Fibroblast of lung (primary cell): ENCODE measurements at regions not wholly inside any gene's neighbourhood (a gene's known extent, or its start where the extent isn't known, plus 50 kb on each side); places are given as distances from the start of the nearest gene placed in this dataset.

ENCODE experiments used
- DNase-seq, 2 donors: peaks; one replicate each; pipeline versions ENCODE4 v3.0.0 to v3.0.0-alpha.2; 2010; ENCODE audit warnings: low read depth in 2 of 2
- H2AFZ ChIP-seq: 2 replicates; pipeline ENCODE4 v1.5.1; 2012; ENCODE audit warnings: low read length, control low read depth, inconsistent platforms
- H3K27ac ChIP-seq: 2 replicates; pipeline ENCODE4 v1.5.1; 2011; ENCODE audit warnings: low read length, control low read depth; ENCODE audit not compliant: insufficient read depth
- H3K27me3 ChIP-seq: 2 replicates; pipeline ENCODE4 v1.5.1; 2011; ENCODE audit warnings: mild to moderate bottlenecking, low read length; ENCODE audit not compliant: control insufficient read depth, insufficient read depth
- H3K36me3 ChIP-seq: 2 replicates; pipeline ENCODE4 v1.5.1; 2011; ENCODE audit warnings: low read length; ENCODE audit not compliant: control insufficient read depth, insufficient read depth
- H3K4me1 ChIP-seq: 2 replicates; pipeline ENCODE4 v1.5.1; 2011; ENCODE audit warnings: low read length; ENCODE audit not compliant: control insufficient read depth, insufficient read depth; ENCODE audit errors: extremely low read depth
- H3K4me2 ChIP-seq: 2 replicates; pipeline ENCODE4 v1.5.1; 2011; ENCODE audit warnings: low read length, control low read depth; ENCODE audit not compliant: insufficient read depth; ENCODE audit errors: extremely low read depth
- H3K4me3 ChIP-seq, 4 experiments: fragments of 200-600 bp in 1 of 4; sonication (generic) in 1 of 4; replicated peaks in 1 of 4; 2 replicates each; pipeline ENCODE4 v1.5.1; 2011 to 2016; ENCODE audit warnings: low read length in 4 of 4, low read depth in 3 of 4, mild to moderate bottlenecking in 3 of 4, control low read depth in 2 of 4, inconsistent platforms in 1 of 4, mixed read lengths in 1 of 4; ENCODE audit not compliant: insufficient read depth in 1 of 4; ENCODE audit errors: control extremely low read depth in 1 of 4
- H3K79me2 ChIP-seq: 2 replicates; pipeline ENCODE4 v1.5.1; 2012; ENCODE audit warnings: mild to moderate bottlenecking, low read length, inconsistent platforms; ENCODE audit not compliant: control insufficient read depth, insufficient read depth
- H3K9ac ChIP-seq: 2 replicates; pipeline ENCODE4 v1.5.1; 2011; ENCODE audit warnings: mild to moderate bottlenecking, low read length, control low read depth; ENCODE audit not compliant: insufficient read depth
- H3K9me3 ChIP-seq: 2 replicates; pipeline ENCODE4 v1.5.1; 2012; ENCODE audit warnings: low read depth, low read length; ENCODE audit not compliant: control insufficient read depth, insufficient read depth
- H4K20me1 ChIP-seq: 2 replicates; pipeline ENCODE4 v1.5.1; 2011; ENCODE audit warnings: low read length; ENCODE audit not compliant: control insufficient read depth, insufficient read depth; ENCODE audit errors: extremely low read depth
- EZH2 ChIP-seq: IDR thresholded peaks from 2 replicates; pipeline ENCODE4 v1.5.1; 2012; ENCODE audit warnings: low read length, control low read depth, mild to moderate bottlenecking; ENCODE audit errors: missing control alignments
- TF ChIP-seq, protein P1 (sequence below), 2 donors: IDR thresholded peaks in 1 of 2; conservative IDR thresholded peaks in 1 of 2; 1 replicate in 1 of 2; 2 replicates in 1 of 2; pipeline ENCODE4 v1.5.1; 2011 to 2012; ENCODE audit warnings: low read length in 2 of 2, control low read depth in 1 of 2, inconsistent platforms in 1 of 2, low read depth in 1 of 2, mild to moderate bottlenecking in 1 of 2

DNA sequence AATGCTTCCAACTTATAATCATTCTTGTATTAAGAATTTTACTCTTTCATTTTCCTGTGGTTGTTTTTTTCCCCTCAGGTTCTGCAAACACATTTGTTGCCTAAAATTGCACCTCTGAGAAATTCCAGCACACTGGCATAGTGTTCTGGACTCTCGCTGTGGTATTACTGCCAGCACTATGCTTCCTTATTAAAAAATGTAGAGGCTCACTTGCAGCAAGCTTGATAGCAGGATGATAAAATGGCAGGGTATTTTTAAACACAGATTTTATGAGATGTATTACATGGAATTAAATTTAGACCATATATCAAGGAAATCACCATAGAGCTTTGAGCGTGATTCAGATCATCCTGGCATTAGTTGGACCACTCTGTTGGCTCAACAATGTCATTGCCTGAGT is 416.7 kb upstream of the AKR1E2 start:
- Histone ChIP-seq H4K20me1 (no peaks in the 10 kb centered on the region), H3K27ac (no peak overlapping the region), H3K9me3 (no peaks in the 10 kb centered on the region), H3K4me2 (no peak overlapping the region), H3K27me3 (no peaks in the 10 kb centered on the region), H2AFZ (no peak overlapping the region), H3K4me3 (no peak overlapping the region), H3K4me1 (no peaks in the 10 kb centered on the region), H3K79me2 (no peaks in the 10 kb centered on the region), H3K9ac (no peak overlapping the region), H3K36me3 (no peaks in the 10 kb centered on the region)
- no peak for DNase-seq
- TF ChIP-seq, protein P1, sequence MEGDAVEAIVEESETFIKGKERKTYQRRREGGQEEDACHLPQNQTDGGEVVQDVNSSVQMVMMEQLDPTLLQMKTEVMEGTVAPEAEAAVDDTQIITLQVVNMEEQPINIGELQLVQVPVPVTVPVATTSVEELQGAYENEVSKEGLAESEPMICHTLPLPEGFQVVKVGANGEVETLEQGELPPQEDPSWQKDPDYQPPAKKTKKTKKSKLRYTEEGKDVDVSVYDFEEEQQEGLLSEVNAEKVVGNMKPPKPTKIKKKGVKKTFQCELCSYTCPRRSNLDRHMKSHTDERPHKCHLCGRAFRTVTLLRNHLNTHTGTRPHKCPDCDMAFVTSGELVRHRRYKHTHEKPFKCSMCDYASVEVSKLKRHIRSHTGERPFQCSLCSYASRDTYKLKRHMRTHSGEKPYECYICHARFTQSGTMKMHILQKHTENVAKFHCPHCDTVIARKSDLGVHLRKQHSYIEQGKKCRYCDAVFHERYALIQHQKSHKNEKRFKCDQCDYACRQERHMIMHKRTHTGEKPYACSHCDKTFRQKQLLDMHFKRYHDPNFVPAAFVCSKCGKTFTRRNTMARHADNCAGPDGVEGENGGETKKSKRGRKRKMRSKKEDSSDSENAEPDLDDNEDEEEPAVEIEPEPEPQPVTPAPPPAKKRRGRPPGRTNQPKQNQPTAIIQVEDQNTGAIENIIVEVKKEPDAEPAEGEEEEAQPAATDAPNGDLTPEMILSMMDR (conservative IDR thresholded peaks at IDR 0.05 in 1 of 2, IDR thresholded peaks at IDR 0.05 in 1 of 2; ENCODE audit: low read depth in 1 of 2, low read length in 2 of 2): no peak
- no peak for TF ChIP-seq EZH2

DNA sequence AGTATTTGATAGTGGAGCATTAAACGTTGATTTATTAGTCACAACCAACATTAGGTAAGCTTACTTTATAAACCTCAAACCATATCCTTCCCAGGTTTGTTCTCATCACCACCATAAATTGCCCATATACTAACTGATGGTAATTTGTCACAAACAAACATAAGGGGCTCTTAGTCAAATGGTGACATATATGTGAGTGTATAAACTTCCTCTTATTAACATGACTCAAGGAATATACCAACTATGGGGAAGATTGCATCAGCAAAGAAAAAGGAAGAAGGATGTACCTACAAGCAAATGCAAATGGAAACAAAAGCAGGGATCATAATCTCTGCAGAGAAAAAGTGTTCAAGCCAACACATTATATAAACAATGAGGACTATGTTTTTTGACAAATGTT is 418.2 kb upstream of the AKR1E2 start:
- Histone ChIP-seq H2AFZ (no peak overlapping the region), H3K27ac (no peak overlapping the region)

DNA sequence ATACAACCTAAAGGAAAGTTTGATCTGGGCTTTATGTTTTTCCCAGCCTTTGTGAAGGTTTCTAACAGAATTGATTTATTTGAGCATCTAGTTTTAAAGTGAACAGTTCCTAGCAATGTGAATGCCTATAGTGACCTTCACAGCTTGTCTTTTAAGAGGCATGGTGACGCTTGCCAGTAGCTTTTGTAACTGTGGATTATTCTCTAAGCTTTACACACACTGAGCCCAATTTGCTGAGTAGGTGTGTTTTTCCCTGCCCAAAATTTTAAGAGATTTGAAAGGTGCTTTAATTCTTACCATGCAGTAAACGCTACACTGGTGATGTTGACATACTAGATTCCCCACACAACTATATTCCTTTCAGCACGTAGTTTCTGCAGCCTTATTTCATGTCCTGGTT is 420.2 kb upstream of the AKR1E2 start:
- H3K9me3 ChIP-seq: no peaks in the 10 kb centered on the region
- no peak overlapping the region for H2AFZ ChIP-seq
- no peak overlapping the region for H3K4me3 ChIP-seq
- H3K27me3 ChIP-seq: no peaks in the 10 kb centered on the region
- H3K4me2 ChIP-seq: no peak overlapping the region
- no peak overlapping the region for H3K9ac ChIP-seq
- TF ChIP-seq EZH2: no peak
- TF ChIP-seq, protein P1 (conservative IDR thresholded peaks at IDR 0.05 in 1 of 2, IDR thresholded peaks at IDR 0.05 in 1 of 2; ENCODE audit: low read depth in 1 of 2, low read length in 2 of 2): no peak
- no peaks in the 10 kb centered on the region for H3K79me2 ChIP-seq
- no peaks in the 10 kb centered on the region for H4K20me1 ChIP-seq
- no peak for DNase-seq
- H3K4me1 ChIP-seq: no peaks in the 10 kb centered on the region
- H3K27ac ChIP-seq: no peak overlapping the region
- H3K36me3 ChIP-seq: no peaks in the 10 kb centered on the region

More for the DNA sequence above, 418.2 kb upstream of the AKR1E2 start:
- Histone ChIP-seq H3K79me2 (no peaks in the 10 kb centered on the region), H3K9ac (no peak overlapping the region), H3K27me3 (no peaks in the 10 kb centered on the region), H3K4me3 (no peak overlapping the region), H3K36me3 (no peaks in the 10 kb centered on the region), H3K4me2 (no peak overlapping the region), H3K9me3 (no peaks in the 10 kb centered on the region), H4K20me1 (no peaks in the 10 kb centered on the region), H3K4me1 (no peaks in the 10 kb centered on the region)
- peak; percentile 50 to 81 for DNase-seq
- TF ChIP-seq, protein P1 (conservative IDR thresholded peaks at IDR 0.05 in 1 of 2, IDR thresholded peaks at IDR 0.05 in 1 of 2; ENCODE audit: low read depth in 1 of 2, low read length in 2 of 2): no peak
- TF ChIP-seq EZH2: no peak
